A673 (cell line): ENCODE measurements at regions not wholly inside any gene's neighbourhood (a gene's known extent, or its start where the extent isn't known, plus 50 kb on each side); places are given as distances from the start of the nearest gene placed in this dataset.

ENCODE experiments used
- CTCF ChIP-seq: fragments of 300-800, 200-600 bp; sonication (generic); conservative IDR thresholded peaks from 2 replicates; pipeline ENCODE4 v1.5.1; 2017; ENCODE audit warnings: low read depth, mild to moderate bottlenecking, antibody characterized with exemption, low read length, moderate library complexity, mixed read lengths
- EZH2 ChIP-seq: fragments of 200-600 bp; sonication (generic); IDR thresholded peaks from 2 replicates; pipeline ENCODE4 v1.6.1; 2017; ENCODE audit warnings: borderline replicate concordance, low read depth, mild to moderate bottlenecking, mixed read lengths, antibody characterized with exemption, low read length; ENCODE audit not compliant: poor library complexity, severe bottlenecking

- TF ChIP-seq CTCF (no peak), EZH2 (no peak)
Observed at GRCh38 chr13:40197049-40197448, 469.4 kb downstream of the FOXO1 start.
